ENCODE measurements at regions not wholly inside any gene's neighbourhood (a gene's known extent, or its start where the extent isn't known, plus 50 kb on each side); places are given as distances from the start of the nearest gene placed in this dataset.

GRCh38 chr5:173530547-173530946 is 85.9 kb downstream of the BOD1 start:
- no peak for TF ChIP-seq HDGF (IDR thresholded peaks at IDR 0.05; ENCODE audit: borderline replicate concordance)
- TF ChIP-seq ELF4 (IDR thresholded peaks at IDR 0.05), result no peak
- TF ChIP-seq SP1 (IDR thresholded peaks at IDR 0.05), result no peak
- no peak for TF ChIP-seq TARDBP (IDR thresholded peaks at IDR 0.05)
- TF ChIP-seq BHLHE40 (IDR thresholded peaks at IDR 0.05; ENCODE audit: borderline replicate concordance), result no peak
- TF ChIP-seq FOXA1 (IDR thresholded peaks at IDR 0.05), result no peak
- TF ChIP-seq L3MBTL2 (conservative IDR thresholded peaks at IDR 0.05), result no peak
- TF ChIP-seq FOXK2 (IDR thresholded peaks at IDR 0.05), result no peak
- TF ChIP-seq ARNT (IDR thresholded peaks at IDR 0.05), result no peak
- no peak for TF ChIP-seq SUZ12 (IDR thresholded peaks at IDR 0.05)
- no peak for TF ChIP-seq ZNF384 (IDR thresholded peaks at IDR 0.05)

Data from HEK293T (cell line).